ENCODE measurements at regions not wholly inside any gene's neighbourhood (a gene's known extent, or its start where the extent isn't known, plus 50 kb on each side); places are given as distances from the start of the nearest gene placed in this dataset.
A peak's percentile ranks its signal among the peaks of the same experiment; 100 is the strongest.

DNA sequence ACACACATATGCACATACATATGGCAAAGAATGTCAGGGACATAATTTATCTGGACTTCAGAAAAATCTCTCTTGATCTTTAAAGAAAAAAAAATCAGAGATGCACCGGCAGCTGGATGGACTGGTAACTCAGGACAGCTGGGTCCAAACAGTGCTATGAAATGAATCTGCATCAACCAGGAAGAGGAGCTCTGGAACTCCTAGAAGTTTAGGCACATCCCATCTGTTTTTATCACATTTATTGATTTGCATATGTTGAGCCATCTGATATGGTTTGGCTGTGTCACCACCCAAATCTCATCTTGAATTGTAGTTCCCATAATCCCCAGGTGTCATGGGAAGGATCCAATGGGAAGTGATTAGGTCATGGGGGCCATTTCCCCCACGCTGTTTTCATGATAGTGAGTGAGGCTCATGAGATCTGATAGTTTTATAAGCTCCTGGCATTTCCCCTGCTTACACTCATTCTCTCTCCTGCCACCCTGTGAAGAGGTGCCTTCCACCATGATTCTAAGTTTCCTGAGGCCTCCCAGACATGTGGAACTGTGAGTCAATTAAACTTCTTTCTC lies 87.7 kb upstream of the AKIP1 start:
- H3K27me3 ChIP-seq = no peaks in the 10 kb centered on the region
- TF ChIP-seq, protein P1, sequence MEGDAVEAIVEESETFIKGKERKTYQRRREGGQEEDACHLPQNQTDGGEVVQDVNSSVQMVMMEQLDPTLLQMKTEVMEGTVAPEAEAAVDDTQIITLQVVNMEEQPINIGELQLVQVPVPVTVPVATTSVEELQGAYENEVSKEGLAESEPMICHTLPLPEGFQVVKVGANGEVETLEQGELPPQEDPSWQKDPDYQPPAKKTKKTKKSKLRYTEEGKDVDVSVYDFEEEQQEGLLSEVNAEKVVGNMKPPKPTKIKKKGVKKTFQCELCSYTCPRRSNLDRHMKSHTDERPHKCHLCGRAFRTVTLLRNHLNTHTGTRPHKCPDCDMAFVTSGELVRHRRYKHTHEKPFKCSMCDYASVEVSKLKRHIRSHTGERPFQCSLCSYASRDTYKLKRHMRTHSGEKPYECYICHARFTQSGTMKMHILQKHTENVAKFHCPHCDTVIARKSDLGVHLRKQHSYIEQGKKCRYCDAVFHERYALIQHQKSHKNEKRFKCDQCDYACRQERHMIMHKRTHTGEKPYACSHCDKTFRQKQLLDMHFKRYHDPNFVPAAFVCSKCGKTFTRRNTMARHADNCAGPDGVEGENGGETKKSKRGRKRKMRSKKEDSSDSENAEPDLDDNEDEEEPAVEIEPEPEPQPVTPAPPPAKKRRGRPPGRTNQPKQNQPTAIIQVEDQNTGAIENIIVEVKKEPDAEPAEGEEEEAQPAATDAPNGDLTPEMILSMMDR (IDR thresholded peaks at IDR 0.05) = no peak
- no peak for TF ChIP-seq POLR2A (IDR thresholded peaks at IDR 0.05)
- DNase-seq = no peak

DNA sequence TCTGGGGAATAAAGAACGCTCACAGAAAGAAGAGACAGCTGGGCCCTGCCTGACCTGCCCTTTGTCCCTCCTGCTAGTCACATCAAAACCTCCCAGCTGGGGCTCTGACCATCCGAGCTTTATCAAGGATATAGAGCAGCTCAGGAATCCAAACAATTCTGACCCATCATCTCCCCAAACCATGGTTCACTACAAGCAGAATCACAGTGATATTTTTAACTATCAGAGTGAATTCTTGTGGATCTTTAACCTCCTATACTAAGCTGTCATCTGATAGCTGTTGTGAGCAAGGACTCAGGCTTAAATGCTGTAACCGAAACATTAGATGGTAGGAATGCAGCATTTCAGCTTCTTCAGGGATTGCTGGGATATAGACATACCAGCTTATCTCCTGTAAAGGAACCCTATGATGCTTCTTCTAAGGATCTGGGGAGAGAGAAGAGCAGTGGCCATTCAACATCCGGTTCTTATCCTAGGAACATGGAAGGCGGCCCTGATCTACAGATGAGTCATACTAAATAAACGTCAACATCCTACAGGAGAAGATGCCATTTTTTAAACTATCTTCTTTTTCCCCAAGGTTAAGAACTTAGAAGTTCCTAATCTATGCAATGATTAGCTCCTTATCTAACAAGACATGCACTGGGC lies 84.7 kb upstream of the AKIP1 start:
- TF ChIP-seq, protein P1 (IDR thresholded peaks at IDR 0.05) = no peak
- no peak for TF ChIP-seq POLR2A (IDR thresholded peaks at IDR 0.05)
- Histone ChIP-seq H3K4me3 (no peak overlapping the region), H3K27ac (peak overlapping the region in 3 of 4 donors; percentile 10 to 64 (median 54)), H3K36me3 (no peaks in the 10 kb centered on the region), H3K27me3 (no peaks in the 10 kb centered on the region), H3K4me1 (peaks cover 0 to 4% (median 0%) of the 10 kb centered on the region in 4 donors), H3K9me3 (no peaks in the 10 kb centered on the region)
- no peak for DNase-seq

More for the DNA sequence above, 87.7 kb upstream of the AKIP1 start:
- Histone ChIP-seq H3K9me3 (no peaks in the 10 kb centered on the region), H3K4me1 (peaks cover 0 to 4% (median 0%) of the 10 kb centered on the region in 4 donors), H3K36me3 (no peaks in the 10 kb centered on the region), H3K27ac (no peak overlapping the region), H3K4me3 (no peak overlapping the region)

DNA sequence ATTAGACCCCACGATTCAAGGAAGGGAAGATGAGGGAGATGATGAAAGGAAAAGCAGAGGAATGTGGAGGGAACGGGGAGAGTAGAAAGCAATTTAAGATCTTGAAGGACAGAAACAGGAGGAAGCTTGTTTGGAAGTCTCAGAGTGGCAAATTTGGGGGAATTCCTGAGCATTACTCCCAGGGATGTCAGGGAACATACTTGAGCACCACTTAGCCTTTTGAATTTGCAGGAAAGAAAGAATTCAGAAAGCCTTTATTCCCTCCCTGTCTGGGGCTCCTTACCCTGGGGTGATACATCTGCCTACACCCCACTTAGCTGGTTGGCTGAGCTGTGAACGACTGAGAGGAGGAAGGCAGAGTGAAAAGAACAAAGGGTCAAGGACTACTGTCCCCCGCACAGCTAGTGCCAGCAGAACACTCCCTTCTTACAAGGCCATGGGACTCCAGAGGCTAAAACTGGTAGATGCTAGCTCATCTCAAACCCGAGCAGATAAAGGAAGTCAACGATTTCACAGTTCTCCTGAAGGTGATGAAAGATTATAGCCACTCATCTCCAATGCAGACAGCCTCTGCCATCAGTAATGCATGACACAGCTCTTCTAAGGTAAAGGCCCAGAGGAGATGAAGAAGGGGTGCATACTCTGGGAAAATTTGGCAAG lies 84.0 kb upstream of the AKIP1 start:
- no peak for DNase-seq
- H3K27ac ChIP-seq = peak overlapping the region in 3 of 4 donors; percentile 3 to 64 (median 54)

DNA sequence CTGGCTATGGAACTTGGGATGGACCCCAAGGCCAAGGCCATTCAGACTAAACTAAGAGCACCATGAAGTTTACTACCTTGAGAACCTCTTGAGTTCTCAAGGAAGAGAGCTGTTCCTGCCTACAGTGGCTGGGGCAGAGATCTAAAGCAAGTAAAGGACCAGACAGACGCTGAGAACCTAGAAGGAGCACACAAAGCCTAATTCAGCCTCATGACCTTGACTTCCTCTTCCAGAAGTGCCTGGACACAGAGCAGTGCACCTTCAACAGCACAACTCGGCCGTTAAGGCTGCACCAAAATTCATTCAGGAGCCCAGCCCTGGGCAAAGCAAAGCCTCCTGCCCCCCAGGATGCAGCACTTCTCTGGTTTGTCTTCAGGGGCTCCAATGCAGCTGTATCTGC lies 82.9 kb upstream of the AKIP1 start:
- Histone ChIP-seq H3K9me3 (no peaks in the 10 kb centered on the region), H3K4me3 (no peak overlapping the region), H3K36me3 (no peaks in the 10 kb centered on the region), H3K27me3 (no peaks in the 10 kb centered on the region), H3K27ac (no peak overlapping the region), H3K4me1 (peaks cover 0 to 10% (median 0%) of the 10 kb centered on the region in 4 donors)
- no peak for DNase-seq
- TF ChIP-seq, protein P1 (IDR thresholded peaks at IDR 0.05) = no peak
- no peak for TF ChIP-seq POLR2A (IDR thresholded peaks at IDR 0.05)

More for the DNA sequence above, 84.0 kb upstream of the AKIP1 start:
- no peaks in the 10 kb centered on the region for H3K36me3 ChIP-seq
- H3K9me3 ChIP-seq = no peaks in the 10 kb centered on the region
- no peaks in the 10 kb centered on the region for H3K27me3 ChIP-seq
- no peak overlapping the region for H3K4me3 ChIP-seq
- TF ChIP-seq, protein P1 (IDR thresholded peaks at IDR 0.05) = no peak
- no peak for TF ChIP-seq POLR2A (IDR thresholded peaks at IDR 0.05)
- H3K4me1 ChIP-seq = peaks cover 0 to 4% (median 0%) of the 10 kb centered on the region in 4 donors

DNA sequence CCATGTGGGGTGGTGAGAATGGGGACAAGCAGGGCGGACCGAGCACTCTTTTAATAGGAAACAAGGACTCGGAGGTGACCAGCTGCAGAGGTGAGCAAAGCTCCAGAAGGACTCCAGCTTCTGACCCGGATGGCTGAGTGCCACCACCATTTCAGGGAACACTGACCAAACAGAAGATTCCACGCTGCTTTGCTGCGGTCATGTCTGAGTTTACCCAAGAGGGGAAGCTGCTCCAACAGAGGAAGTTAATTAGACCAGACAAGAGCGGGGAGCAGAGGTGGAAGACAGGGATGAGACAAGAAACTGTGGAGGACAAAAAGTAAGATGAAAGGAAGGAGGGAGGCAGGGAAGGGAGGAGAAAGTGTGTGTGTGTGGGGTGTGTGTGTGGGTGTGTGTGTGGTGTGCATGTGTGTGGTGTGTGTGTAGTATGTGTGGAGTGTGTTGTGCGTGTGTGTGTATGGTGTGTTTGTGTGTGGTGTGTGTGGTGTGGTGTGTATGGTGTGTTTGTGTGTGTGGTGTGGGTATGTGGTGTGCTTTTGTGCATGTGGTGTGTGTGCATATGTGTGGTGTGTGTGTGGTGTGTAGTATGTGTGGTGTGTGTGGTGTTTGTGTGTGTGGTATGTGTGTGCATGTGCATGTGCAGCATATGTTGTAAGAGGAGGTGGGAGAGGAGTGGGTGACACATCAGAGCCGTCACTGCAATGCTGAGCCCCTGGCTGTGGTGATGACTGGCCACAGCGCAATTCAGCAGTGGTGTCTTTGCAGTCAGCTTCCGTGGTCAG lies 82.2 kb upstream of the AKIP1 start:
- H3K9me3 ChIP-seq = no peaks in the 10 kb centered on the region
- H3K27ac ChIP-seq = no peak overlapping the region
- no peak overlapping the region for H3K4me3 ChIP-seq
- no peak for DNase-seq
- TF ChIP-seq, protein P1 (IDR thresholded peaks at IDR 0.05) = no peak
- no peak for TF ChIP-seq POLR2A (IDR thresholded peaks at IDR 0.05)
- no peaks in the 10 kb centered on the region for H3K36me3 ChIP-seq
- peaks cover 0 to 10% (median 0%) of the 10 kb centered on the region in 4 donors for H3K4me1 ChIP-seq
- no peaks in the 10 kb centered on the region for H3K27me3 ChIP-seq
